Activated CD4-positive, alpha-beta T cell treated with anti-CD3 and anti-CD28 coated beads, Interleukin-2, amount 50 U/mL, for 16 hours (primary cell): ENCODE measurements at regions not wholly inside any gene's neighbourhood (a gene's known extent, or its start where the extent isn't known, plus 50 kb on each side); places are given as distances from the start of the nearest gene placed in this dataset.

Experiments used
- DNase-seq: peaks from one replicate; pipeline ENCODE4 v3.0.0-alpha.2; 2020

DNA sequence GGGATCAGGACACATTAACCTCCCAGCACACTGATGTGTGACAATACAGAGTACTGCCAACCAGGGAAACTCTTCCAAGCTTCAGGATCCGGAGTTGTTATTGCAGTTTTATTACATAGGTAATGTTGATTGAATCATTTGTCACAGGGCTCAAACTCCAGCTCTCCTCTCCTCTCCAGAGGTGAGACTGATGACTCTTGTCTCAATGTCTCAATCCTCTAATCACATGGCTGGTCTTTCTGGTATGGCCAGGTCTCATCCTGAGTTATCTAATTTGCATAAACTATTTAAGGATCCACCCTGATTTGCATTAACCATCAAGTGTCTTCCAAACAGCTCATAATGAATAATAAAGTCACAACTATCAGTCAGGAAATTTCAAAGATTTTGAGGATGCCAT lies 522.6 kb upstream of the PCDH9 start:
- DNase-seq = no peak

- no peak for DNase-seq
These were observed 512.3 kb upstream of the PCDH9 start for GRCh38 chr13:67742478-67742877.

- no peak for DNase-seq
These were observed 510.9 kb upstream of the PCDH9 start for GRCh38 chr13:67740871-67741535.

DNA sequence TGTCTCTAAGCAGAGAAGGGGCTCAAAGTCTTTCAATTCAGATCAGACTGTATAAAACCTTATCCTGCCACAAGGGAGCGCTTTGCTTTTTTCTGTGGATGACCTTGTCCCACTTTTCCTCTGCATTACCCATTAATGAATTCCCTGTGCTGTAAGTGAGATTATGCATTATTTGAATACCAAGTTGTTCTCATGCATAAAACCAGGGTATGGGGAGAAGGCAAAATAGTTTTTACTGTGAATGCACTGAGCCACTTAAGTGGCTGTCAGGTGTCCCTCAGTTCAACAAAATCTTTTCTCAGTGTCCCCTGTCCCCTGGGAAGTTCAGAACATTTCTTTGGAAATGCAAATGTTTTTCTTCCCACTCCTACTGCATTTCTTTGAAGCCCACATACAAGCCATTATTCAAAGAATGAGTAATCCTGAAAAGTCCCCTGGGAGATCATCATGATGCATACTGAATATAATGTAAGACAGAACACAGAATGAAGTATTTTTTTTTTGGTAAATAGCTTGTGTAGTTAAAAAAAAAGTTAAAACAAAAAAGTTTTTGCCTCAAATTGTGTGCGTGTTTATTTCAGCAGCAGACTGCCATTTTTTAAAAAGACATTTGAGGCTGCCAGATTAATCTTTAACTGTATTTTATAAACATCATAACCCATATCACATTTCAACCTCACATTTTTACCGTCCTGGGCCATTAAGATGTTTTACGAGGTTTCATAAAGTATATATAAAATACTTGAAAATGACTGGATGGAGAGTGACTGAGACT lies 506.7 kb upstream of the PCDH9 start:
- no peak for DNase-seq

DNA sequence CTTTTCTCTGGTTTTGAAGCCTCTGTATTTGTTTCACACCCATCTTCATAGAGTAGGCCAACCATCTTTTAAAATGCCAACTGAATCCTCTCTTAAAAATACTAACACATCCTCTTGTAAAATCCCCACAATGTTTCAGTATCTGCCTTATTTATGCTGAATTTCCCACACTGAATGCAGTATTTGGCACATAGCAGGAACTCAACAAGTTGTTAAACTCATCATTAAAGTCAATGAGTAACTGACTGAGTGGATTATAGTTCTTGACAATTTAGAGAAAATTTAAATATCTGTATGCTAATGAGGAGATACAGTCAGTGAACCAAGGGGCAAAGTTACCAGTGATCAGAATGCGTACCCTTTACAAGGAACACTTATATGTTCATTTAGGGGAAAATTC lies 505.5 kb upstream of the PCDH9 start:
- no peak for DNase-seq

DNA sequence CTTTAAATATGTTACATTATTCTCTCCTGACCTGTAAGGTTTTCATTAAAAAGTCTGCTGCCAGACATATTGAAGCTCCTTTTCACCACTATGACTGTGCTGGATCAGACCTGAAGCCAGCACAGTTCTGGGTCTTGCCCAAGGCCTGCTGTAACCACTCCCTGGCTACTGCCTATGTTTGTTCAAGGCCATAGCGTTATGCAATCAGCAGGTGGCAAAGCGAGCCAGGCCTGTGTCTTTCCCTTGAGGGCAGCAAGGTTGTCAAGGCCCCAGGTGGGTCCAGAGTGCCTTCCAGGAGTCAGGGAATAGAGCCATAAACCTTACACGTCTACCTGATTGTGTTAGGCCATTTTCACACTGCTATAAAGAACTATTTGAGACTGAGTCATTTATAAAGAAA lies 496.8 kb upstream of the PCDH9 start:
- DNase-seq = no peak

DNA sequence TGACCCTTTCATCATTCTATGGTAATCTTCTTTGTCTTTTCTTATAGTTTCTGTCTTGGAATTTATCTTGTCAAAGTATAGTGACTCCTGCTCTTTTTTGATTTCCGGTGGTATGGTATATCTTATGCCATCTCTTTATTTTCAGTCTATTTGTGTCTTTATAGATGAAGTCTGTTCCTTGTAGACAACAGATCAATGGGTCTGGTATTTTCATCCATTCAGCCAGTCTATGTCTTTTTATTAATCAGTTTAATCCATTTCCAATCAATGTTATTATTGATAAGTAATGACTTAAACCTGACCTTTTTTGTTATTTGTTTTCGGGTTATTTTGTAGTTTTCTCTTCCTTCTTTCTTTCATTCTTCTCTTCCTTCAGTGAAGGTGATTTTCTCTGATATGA lies 495.9 kb upstream of the PCDH9 start:
- no peak for DNase-seq

GRCh38 chr13:67713571-67713970 lies 483.4 kb upstream of the PCDH9 start:
- DNase-seq = no peak

GRCh38 chr13:67696775-67697174 lies 466.6 kb upstream of the PCDH9 start:
- no peak for DNase-seq

DNA sequence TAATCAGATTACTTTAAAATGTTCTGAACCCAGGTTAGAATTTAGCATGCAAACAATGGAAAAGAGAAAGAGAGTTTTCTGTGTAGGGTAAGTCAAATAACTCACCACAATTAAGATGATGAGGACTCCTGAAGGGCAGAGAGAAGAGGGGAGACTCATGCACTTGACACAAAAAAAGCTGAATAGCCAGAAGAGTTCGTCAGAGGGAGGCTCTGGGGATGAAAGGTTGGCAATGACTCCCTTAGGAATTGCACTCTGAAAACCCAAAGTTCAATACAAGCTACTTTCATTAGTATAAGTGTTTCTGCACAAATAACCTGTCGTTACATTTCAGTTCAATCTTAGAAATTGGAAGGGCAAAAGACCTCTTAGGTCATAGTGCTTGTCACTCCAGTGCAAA lies 434.4 kb upstream of the PCDH9 start:
- DNase-seq = no peak

DNA sequence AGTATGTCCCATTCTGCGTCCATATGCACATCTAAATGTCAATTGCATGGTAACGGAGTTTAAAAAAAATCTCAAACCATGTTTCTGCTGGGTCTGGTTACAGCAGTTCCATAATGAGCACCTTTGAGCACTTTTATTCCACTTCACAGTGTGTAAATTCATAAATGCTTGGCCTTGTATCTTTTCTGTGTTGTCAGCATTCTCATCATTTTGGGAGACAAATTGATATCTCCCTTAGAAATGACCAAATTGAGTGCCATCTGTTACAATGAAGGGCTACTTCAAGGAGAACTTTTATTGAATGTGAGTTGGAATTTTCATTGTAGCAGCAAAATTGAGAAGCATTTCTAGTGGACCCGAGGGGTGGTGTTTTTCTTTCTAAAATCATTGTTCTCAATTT lies 432.9 kb upstream of the PCDH9 start:
- DNase-seq = no peak

- DNase-seq = no peak
These were observed 422.8 kb upstream of the PCDH9 start for GRCh38 chr13:67652887-67653286.

GRCh38 chr13:67651908-67652465 lies 421.9 kb upstream of the PCDH9 start:
- no peak for DNase-seq

GRCh38 chr13:67650471-67650870 lies 420.3 kb upstream of the PCDH9 start:
- DNase-seq = no peak

DNA sequence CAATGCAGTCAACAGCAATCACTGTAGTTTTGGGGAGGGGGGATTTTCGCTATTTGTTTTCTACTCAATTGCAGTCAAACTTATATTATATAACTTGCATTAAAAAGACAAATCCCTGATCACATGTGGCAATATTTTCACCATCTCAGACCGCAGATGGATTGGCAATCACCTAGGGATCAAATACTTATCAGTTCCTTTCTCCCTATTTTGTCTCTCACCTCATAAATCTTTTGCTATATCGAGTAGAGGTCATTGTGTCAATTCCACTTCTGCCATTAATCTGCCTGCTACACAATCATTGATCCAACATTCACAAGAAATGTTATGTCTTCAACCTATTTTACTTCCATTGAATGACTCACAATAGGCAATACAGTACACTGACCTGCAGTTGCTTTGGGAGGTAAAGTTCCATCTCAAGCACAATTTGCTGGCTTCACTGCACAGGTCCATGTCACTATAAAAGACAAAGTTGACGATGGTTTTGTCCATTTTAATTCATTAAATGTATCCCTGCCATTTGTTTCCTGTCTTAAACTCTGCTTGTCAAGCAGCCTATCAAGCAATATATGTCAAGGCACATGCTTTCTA lies 415.8 kb upstream of the PCDH9 start:
- DNase-seq = no peak

DNA sequence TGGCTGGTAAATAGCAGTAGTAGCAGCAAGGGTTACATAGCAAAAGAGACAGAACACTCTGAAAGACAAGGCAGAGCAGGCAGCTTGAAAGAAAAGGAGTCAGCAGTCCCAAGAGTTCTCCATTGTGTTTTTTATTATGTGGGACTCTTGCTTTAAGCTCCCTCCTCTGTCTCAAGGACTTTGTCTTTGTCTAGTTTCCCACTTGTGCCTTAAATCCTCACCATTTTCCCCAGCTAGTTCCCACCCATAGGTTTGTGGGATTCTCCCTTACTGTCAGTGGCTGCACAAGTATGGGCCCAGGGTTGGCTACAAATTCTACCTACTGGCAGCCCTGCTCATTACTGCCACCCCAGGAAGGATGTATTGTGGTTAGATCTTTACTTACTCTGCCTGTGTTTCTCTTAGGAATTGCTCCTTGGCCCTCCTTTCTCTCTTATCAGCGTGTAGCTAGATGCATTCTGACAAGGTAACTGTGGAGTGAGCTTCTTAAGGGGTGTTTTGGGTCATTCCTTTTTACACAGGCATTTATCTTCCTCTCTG lies 413.4 kb upstream of the PCDH9 start:
- no peak for DNase-seq

DNA sequence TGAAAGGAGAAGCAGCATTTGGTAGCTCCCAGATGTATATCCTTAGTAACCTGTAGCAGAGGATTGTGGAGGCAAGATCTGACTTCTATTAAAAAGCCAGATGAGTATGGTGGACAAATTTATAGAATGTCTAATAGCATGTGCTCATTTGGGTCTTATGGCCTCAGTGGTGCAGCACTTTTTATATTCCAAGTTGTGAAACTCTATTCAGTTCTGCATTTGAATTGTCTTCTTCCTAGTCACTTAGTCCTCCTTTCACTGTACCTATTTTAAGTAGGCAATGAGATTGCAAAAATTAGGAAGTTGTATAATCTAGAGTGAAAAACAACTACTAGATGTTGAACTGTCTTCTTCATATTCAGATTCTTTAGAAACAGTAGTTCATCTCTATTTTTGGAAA lies 412.5 kb upstream of the PCDH9 start:
- no peak for DNase-seq

DNA sequence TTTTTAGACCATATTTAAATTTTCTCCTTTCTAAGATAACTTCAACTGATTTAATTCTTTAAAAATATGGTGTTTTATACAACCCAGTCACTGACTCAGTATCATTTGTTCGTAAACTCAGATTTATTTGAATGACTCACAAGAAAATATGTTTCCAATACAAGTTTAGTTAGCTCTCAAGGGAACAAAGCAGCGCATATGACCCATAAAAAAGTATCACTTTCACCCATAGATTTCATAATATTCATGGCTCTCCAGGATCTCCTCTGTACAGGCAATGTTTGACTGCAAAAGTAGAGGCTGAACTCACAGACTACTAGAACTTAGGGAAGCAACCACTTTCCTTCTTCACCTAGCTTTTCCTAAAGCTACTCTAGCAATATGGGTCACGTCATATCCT lies 405.6 kb upstream of the PCDH9 start:
- DNase-seq = no peak

DNA sequence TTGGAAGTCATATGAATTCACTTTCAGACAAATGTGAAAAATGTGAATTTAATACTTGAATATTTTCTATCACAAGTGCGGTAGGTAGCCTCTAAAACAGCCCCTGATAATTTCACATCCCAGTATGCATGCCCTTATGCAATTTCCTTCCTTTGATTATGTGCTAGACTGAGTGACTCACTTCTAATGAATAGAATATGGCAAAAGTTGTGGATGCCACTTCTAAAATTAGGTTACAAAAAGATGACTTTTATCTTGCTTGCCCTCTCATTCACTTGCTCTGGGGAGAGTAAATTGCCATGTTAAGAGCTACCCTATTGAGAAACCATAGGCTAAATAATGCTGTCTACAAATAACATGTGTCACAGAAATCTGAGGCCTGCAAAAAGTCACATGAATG lies 402.5 kb upstream of the PCDH9 start:
- no peak for DNase-seq

- DNase-seq = no peak
These were observed 400.5 kb upstream of the PCDH9 start for GRCh38 chr13:67630640-67631039.

- DNase-seq = no peak
These were observed 393.5 kb upstream of the PCDH9 start for GRCh38 chr13:67623630-67624029.

- DNase-seq = no peak
These were observed 390.5 kb upstream of the PCDH9 start for GRCh38 chr13:67620665-67621064.

DNA sequence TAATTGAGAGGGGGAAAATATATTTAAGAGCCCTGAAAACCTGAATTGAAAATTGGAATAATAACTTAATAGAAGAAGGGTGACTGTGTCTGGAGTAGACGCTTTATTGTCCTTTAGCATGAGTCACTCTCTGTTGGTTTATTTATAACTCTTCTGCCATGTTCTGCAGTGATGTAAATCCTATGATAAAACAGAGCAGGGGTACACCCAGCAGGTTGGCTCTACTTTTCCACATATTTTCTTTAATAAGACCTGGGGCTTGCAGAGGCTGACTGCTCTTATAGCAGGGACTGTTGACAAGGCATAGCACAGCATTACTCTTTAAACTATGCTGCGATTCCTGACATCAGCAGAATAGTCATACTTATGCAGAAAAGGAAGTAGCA lies 389.9 kb upstream of the PCDH9 start:
- no peak for DNase-seq
